GM18502 (cell line): ENCODE measurements at regions not wholly inside any gene's neighbourhood (a gene's known extent, or its start where the extent isn't known, plus 50 kb on each side); places are given as distances from the start of the nearest gene placed in this dataset.
"Not testable (repeated sequence)": the region's sequence is repeated elsewhere in the genome, so short reads cannot be mapped to it uniquely, and the experiment has no call there.

Experiments
- ATAC-seq: cut with Tn5 transposase; IDR thresholded peaks from one replicate; pipeline ENCODE4 v1.9.1; 2021; ENCODE audit warnings: mild to moderate bottlenecking; ENCODE audit not compliant: unreplicated experiment, poor library complexity

DNA sequence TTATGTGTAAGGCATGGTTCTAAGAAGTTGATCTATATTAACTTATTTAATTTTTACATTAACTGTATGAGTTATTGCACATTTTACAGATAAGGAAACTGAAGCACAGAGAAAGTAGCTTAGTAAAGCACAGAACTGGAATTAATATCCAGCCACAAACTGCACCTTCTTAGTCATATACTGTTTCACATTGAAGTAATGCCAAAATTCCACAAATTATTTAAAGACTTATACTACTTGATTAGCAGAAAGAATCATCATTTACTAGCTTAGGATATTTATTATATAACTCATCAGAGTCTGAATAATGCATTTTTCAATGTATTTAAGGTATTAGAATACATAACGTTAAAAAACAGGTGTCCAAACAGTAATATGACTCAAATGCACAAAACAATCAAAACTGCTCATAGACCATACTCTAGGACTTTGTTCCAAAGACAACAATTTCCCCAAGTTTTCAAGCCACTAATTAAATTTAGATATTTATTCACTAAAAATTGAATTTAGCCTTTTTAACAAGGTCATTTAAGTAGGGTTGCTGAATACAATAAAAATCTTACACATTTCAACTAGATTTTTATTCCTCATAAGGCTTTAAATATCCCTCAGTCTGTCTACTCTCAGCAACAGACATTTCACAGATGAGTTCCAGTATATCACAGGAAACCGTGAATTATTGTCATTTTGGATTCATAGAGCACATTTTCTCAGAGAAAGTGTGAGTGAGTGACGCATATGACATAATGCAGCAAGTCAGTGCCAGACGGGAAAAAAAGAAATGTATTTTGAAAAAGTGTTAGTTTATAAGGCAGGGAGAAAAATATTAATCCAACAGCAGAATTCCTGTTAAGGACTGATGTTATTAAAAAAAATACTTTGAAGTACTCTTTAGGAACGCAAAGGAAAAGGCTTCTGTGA, 782.5 kb downstream of the TMTC2 start:
- no peak for ATAC-seq

DNA sequence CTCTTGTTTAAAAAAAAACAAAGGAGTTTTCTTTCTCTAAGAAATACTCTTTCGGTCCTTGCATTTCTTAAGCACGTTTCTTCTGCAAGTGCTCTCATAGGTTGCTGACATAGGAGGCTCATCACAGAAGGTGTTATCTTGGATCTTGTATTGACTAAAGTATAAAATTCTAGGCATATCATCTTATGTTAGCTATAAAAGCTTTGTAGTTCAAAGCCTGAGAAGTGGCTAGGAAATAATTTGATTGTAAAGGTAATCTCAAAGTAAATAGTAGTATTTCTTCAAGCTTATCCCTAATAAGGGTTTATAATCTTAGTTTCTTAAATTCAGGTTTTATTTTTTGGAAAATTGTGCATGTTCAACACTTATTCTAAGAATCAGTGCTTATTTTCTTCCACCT, 778.9 kb downstream of the TMTC2 start:
- no peak for ATAC-seq

DNA sequence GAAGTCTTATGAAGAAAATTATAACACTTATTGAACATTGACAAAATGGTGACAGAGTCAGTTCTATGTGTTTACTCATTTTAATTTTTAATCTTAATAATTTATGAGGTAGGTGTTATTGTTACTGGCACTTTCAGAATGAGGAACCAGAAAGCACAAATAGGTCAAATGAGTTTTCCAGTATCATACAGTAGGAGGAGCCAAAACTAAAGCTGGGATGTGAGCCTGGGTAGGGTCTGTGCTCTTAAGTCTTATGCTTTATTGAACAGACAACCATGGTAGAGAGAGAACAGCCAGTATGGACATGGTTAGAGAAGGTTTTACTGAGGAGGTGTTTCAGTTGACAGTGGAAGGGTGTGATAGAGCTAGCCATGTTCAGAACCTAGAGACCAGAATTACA, 775.7 kb downstream of the TMTC2 start:
- no peak for ATAC-seq

DNA sequence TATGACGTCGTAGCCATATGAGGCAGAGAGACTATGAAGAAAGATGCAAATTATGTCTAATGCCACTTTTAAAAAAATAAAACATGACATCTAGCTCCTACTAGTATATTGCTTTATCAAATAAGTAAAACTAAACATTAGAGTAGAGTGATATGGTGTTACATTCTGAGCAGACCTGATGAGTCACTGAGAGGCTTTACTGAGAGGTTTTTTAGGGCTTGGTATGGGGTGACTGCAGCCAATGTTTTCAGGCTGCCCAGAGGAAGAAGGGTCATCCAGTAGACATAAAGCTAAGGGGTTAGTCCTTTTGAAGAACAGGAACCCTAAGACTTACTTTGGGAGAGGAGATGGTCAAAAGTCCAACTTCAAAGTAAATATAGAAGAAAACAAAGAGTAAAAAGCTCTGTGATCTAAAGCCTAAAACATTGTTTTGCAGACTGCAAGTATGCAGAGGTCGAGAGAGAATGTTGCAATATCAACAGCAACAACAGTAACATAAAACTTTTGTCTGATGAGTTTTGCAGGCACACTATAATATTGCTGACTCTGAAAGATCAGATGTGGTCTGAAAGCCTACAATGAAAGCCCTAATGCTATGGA, 774.7 kb downstream of the TMTC2 start:
- no peak for ATAC-seq

DNA sequence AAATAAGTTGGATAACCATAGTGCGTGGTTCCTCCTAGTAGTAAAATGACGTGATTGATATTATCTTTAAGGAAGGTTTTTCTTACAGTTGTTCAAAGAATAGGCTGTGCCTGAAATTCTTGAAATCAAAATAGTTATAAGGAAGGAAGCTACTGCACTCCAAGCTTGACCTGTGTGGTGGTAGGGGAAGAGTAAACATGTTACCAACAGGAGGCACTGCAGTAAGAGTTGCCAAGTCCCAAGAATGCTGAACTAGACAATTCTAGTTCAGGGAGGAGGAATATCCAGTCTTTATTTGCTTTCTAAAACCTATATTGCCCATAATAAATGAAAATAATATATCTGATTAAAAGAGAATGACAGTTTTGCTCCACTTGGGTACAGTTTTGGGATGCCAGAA, 764.5 kb downstream of the TMTC2 start:
- no peak for ATAC-seq

DNA sequence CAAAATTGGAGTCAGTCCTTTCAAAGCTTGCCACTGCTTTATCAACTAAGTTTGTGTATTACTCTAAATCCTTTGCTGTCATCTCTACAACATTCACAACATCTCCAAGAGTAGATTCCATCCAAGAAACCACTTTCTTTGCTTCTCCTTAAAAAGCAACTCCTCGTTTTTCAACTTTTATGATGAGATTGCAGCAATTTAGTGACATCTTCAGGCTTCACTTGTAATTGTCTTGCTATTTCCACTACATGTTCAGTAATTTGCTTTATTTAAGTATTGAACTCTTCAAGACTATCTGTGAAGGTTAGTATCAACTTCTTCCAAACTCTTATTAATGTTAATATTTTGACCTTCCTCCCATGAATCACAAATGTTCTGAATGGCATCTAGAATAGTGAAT, 747.9 kb downstream of the TMTC2 start:
- ATAC-seq, result no peak

DNA sequence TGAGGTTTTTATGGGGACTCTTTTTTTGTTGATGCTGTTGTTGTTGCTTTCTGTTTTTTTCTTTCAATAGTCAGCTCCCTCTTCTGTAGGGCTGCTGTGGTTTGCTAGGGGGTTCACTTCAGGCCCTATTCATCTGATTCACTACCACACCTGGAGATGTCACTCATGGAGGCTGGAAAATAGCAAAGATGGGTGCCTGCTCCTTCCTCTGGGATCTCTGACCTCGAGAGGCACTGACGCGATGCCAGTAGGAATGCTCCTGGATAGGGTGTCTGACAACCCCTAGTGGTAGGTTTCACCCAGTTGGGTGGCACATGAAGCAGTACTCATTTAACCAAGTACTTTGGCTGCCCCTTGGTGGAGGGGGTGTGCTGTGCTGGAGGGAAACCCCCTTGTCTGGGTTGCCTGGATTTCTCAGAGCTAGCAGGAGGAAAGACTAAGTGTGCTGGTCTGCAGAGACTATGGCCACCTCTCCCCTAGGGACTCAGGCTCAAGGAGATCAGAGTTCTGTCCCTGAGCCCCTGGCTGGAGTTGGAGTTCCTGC, 745.5 kb downstream of the TMTC2 start:
- ATAC-seq, result no peak

DNA sequence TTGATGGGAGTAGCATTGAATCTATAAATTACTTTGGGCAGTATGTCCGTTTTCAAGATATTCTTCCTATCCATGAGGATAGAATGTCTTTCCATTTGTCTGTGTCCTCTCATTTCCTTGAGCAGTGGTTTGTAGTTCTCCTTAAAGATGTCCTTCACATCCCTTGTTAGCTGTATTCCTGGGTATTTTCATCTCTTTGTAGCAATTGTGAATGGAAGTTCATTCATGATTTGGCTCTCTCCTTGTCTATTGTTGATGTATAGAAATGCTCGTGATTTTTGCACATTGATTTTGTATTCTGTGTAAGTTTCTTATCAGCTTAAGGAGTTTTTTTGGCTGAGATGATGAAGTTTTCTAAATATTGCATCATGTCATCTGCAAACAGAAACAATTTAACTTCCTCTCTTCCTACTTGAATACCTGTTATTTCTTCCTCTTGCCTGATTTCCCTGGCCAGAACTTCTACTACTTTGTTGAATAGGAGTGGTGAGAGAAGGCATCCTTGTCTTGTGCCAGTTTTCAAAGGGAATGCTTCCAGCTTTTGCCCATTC, 741.0 kb downstream of the TMTC2 start:
- not testable (repeated sequence) for ATAC-seq

DNA sequence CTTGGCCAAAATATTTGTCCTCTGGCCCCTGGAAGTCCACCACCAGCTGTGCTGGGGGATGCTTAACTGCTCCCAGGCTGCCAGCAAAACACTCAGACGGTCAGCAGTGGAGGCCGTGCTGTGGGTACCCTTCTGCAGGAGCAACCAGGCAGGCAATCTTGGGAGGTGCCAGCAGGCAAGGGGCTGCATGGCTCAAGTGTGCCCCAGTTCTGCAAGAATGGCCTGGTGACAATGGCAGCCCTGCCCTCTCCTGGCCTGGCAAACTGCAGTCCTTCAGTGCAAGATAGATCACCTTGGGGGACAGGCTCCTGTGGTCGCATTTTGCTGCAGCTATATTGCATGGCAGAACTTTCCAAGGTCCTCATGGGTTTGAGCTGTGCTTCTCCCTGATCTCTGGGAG, 728.3 kb downstream of the TMTC2 start:
- no peak for ATAC-seq

DNA sequence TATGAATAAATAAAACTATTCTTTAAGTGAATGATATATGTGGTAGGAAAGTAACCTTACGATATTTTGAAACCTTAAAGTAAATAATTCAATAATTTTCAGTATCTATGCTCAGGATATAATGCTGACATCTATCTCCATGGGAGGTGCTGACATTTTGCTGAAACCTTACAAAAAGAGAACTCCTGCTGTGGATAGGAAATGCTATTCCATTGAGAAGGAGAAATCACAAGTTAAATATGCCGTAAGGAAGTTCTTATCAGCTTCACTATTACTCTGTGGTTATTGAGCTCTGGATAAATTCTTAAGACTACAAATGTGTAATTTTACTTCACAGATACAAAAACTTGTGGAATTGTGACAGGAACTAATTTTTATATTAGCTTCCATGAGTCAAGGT, 722.1 kb downstream of the TMTC2 start:
- ATAC-seq, result no peak

DNA sequence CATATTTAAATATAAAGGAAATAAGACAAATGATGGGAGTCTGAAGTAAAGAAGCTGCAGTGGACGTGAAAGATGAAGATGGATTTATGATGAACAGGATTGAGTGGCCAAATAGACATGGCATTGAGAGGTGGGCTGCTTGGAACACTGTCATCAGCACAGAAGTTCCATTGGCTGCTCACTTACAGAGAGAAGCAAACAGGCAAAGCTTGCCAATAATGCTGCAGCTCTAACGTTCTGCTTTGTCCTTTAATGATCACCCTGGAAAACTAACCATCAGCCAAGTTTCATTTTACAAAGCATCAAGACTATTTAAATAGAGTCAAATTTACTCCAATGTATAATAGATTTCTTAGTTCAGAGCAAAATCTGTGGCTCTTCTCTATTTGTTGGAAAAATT, 721.4 kb downstream of the TMTC2 start:
- ATAC-seq, result no peak

DNA sequence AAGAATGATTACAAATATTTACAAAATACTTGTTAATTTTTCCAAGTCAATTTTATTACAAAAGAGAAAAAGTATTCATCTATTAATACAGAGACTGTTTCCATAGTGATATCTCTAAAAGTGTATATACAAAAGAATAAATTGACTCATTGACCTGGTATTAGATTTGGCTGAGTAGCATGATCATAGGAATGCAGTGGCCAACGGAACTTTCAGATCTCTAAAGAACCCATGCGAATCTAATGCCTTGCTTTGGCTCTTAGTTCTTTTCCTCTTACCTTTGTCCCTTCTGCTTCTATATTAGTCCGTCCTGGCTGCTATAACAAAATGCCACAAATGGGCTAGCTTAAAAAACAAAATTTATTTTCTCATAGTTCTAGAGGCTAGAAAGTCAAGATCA, 717.8 kb downstream of the TMTC2 start:
- ATAC-seq, result no peak

DNA sequence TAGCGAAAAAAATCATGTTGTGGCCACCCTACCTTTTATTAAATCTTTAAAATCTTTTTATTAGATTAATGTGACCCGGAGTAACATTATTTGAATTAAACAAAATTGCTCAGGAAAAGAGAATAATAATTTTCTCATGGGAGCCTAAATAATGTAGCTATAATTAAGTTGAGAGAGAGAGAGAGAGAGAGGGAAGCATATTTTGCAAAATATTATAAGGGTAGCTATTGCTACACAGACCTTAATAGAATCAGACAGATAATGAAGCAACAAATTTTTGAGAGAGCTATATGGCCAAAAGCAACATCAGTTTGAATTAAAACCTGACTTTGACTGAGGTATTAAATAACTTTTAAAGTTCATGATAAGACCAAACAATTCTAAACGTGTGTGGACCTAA, 703.5 kb downstream of the TMTC2 start:
- ATAC-seq, result no peak

DNA sequence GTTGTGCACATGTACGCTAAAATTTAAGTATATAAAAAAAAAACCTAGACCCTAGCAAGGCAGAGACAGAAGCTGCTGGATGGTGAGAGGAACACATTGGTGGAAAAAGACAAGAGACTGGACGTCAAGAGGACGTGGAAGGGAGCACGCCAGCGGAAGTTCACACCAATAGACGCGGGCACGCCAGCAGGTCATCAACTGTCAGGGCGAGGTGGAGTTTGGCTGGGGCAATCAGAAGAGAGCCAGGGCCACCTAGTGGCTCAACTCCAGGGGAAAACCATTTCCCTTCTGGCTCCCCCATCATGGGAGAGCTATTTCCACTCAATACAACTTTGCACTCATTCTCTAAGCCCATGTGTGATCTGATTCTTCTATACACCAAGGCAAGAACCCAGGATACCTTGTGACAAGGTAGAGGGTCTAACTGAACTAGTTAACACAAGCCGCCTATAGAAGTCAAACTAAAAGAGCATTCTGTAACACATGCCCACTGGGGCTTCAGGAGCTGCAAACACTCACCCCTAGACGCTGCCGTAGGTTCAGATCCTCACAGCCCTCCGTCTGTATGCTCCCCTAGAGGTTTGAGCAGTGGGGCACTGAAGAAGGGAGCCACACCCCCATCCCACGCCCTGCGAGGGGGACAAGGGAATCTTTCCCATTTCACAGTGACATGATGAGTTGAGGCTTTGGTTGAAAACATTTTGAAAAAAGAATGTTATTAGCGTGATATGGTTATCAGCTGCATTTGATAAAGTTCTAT, 702.7 kb downstream of the TMTC2 start:
- ATAC-seq, result no peak

DNA sequence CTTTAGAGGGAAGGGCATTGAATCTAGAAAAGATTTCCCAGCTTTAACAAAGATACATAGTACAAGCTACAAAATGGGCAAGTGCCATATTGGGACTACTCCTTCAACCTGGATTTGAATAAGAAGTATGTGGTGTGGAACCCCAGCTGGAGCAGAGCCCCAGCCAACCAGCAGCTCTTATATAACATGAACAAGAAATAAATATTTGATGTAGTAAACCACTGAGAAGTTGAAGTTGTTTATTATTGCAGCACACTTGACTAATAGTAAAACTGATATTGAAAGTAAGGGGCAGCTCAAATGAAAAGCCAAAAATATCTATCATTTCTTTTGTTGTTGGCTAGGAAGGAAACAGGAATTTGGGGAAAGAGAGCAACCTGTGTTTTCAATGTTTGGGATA, 701.8 kb downstream of the TMTC2 start:
- ATAC-seq, result no peak

DNA sequence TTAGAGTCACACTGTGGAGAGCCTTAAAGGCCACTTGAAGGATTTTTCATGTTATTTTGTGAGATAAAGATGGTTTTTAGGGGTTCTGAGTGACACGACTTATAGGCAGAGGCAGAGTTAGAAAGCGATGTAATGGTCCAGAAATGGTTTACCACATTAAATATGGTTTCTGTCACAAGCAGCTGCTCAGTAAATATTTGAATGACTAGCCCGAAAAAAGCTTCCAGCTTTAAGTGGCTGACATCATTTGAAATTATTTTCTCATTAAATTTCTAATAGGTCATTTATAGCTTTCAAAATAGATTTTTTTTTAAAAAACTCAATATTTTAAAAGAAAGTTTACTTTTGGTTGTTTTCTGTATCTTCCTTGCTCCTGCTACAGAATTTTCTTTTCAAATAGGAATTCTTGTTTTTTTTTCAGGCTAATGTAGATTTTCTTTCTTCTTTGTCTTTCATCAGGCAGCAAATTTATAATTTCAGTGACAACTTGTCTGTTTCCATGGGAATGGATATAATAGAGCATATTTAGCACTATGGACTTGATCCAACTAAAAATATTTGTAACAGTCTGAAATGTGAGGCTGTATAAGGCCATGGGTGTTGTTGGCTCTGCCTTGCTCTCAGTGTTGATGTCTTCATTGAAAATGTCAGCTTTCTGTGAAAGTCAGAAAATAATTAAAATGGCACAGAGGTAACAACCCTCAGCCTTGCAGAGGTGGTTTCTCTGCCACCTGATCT, 700.0 kb downstream of the TMTC2 start:
- no peak for ATAC-seq

DNA sequence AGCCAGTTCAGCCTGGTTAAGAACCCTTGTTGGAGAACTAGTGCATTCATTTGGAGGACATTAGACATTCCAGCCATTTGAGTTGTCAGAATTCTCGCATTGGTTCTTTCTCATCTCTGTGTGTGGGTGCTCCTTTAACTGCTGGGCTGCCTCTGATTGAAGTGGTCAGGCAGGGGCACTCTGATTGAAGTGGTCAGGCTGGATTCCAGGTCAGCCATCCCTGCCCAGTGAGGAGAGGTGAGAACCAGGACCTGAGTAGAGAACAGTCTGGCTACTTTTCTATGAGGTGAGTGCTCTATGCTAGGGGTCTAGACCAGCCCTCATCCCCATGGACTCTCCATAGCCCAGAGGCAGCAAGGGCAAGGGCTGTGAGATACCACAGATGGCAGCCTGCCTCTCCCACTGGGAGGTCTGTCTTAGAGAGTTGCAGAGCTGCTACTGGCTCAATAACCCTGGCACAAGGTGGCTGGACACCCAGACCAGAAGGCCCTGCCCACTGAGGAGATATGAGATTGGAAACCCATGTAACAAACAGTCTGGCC, 691.6 kb downstream of the TMTC2 start:
- no peak for ATAC-seq

DNA sequence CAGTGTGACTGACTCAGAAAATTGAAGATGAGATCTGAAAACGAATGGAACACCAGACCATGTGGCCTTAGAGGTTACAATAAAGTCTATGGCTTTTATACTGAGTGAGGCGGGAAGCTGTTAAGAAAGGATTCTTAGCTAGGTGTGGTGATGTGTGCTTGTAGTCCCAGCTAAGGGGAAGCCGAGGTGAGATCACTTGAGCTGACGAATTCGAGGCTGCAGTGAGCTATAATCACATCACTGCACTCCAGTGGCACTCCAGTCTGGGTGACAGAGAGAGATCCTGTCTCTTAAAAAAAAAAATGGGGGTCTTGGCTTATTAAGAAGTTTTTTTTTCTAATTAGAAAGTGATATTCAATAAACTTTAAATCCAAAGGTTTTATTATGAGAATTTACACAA, 678.6 kb downstream of the TMTC2 start:
- no peak for ATAC-seq

DNA sequence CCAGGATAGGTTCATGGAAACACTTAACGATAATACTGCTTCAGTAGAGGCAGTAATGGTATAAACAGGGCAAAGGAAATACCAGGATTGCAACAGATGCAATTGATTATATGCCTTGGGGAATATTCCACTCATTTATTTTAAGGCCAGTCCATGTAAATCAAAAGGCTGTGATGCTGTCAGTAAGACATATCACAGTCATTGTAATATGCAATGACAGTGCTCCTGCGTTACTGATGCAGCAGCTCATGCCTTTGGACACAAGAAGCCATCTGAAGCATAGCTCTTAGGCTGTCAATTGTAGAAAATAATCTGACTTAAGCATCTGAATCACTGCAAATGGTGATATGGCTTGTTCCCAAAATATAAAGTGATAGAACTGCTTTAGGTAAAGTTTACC, 674.8 kb downstream of the TMTC2 start:
- ATAC-seq, result no peak

DNA sequence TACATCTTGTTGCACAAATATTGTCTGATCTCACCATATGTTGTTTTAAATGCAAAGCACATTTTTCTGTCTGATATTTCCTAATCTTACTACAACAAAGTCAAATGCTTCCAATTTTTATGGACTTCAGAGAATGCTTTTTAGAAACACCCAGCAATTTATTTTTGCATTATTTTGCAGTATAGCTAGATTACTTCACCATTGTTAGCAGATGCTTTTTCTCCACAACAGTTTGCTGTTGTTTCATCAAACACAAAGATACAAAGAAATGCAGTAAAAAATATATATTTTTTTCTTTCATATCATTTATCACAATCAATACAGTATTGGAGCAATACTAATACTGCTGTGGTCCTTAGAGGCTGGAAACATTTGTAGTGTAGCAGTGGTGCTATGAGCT, 674.4 kb downstream of the TMTC2 start:
- ATAC-seq, result no peak
